Middle frontal gyrus (tissue), 1 donor: ENCODE measurements at regions not wholly inside any gene's neighbourhood (a gene's known extent, or its start where the extent isn't known, plus 50 kb on each side); places are given as distances from the start of the nearest gene placed in this dataset.
A peak's percentile ranks its signal among the peaks of the same experiment; 100 is the strongest.

ENCODE experiments used
- DNase-seq: peaks from one replicate; pipeline ENCODE4 v3.0.0-alpha.2; 2015; ENCODE audit warnings: low spot score; ENCODE audit errors: extremely low spot score

- DNase-seq, result no peak
Observed at GRCh38 chr12:105704787-105705186, 374.3 kb downstream of the C12orf75 start.

GRCh38 chr12:105705235-105705634 lies 374.7 kb downstream of the C12orf75 start:
- DNase-seq, result no peak

GRCh38 chr12:105705765-105706164 lies 375.3 kb downstream of the C12orf75 start:
- DNase-seq, result peak; percentile 17

GRCh38 chr12:105706321-105706972 lies 376.0 kb downstream of the C12orf75 start:
- no peak for DNase-seq

- no peak for DNase-seq
Observed at GRCh38 chr12:105706973-105707334, 376.5 kb downstream of the C12orf75 start.

GRCh38 chr12:105713606-105714305 lies 383.3 kb downstream of the C12orf75 start:
- no peak for DNase-seq

GRCh38 chr12:105716621-105717020 lies 386.1 kb downstream of the C12orf75 start:
- DNase-seq, result no peak

- no peak for DNase-seq
Observed at GRCh38 chr12:105721051-105721825, 390.7 kb downstream of the C12orf75 start.

GRCh38 chr12:105721891-105722290 lies 391.4 kb downstream of the C12orf75 start:
- DNase-seq, result no peak

- no peak for DNase-seq
Observed at GRCh38 chr12:105723066-105723465, 392.6 kb downstream of the C12orf75 start.

- no peak for DNase-seq
Observed at GRCh38 chr12:105723494-105723893, 393.0 kb downstream of the C12orf75 start.

- DNase-seq, result no peak
Observed at GRCh38 chr12:105724641-105725040, 394.1 kb downstream of the C12orf75 start.

GRCh38 chr12:105725054-105725453 lies 394.6 kb downstream of the C12orf75 start:
- DNase-seq, result no peak

GRCh38 chr12:105729181-105729771 lies 398.8 kb downstream of the C12orf75 start:
- no peak for DNase-seq

GRCh38 chr12:105729926-105730325 lies 399.4 kb downstream of the C12orf75 start:
- no peak for DNase-seq

- no peak for DNase-seq
Observed at GRCh38 chr12:105733579-105733978, 403.1 kb downstream of the C12orf75 start.

- no peak for DNase-seq
Observed at GRCh38 chr12:105736498-105736897, 402.3 kb downstream of the NUAK1 start.

GRCh38 chr12:105738051-105738450 lies 400.7 kb downstream of the NUAK1 start:
- no peak for DNase-seq

- DNase-seq, result no peak
Observed at GRCh38 chr12:105740369-105740768, 398.4 kb downstream of the NUAK1 start.

GRCh38 chr12:105740970-105741725 lies 397.6 kb downstream of the NUAK1 start:
- peak; percentile 37 for DNase-seq
